ENCODE measurements at regions not wholly inside any gene's neighbourhood (a gene's known extent, or its start where the extent isn't known, plus 50 kb on each side); places are given as distances from the start of the nearest gene placed in this dataset.

DNA sequence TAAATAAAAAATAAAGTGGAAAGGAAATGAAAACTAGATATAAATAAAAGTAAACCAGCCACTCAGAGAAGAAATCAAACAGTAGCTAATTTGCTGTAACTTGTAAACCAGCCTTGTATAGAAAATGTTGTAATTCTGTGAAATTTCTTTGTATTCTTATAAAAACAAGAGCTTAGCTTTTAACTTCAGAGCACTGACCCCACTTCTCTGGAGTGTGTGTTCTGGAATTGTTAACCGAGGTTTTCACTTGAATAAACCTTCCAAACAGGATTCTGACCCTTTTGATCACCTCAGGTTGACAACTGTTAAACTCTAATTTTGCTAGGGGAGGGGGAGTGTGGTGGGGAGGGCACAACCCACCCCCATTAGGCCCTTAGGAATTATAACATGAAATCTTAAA, 151.9 kb upstream of the TRIM24 start:
- Histone ChIP-seq H3K4me3 (ENCODE audit: low read depth, low read length) (no peak overlapping the region), H3K9me3 (ENCODE audit: control insufficient read depth, insufficient read depth, low read depth, low read length) (no peaks in the 10 kb centered on the region), H3K4me1 (ENCODE audit: control insufficient read depth, insufficient read depth, low read length) (no peaks in the 10 kb centered on the region), H3K27ac (ENCODE audit: extremely low read depth, low read depth, low read length) (no peak overlapping the region), H3K36me3 (ENCODE audit: control insufficient read depth in 2 of 2, insufficient read depth in 1 of 2, low read length in 2 of 2) (no peaks in the 10 kb centered on the region)
- TF ChIP-seq ZNF514 (tag by site-specific recombination; IDR thresholded peaks at IDR 0.05) (no peak), ZBTB20 (tag by site-specific recombination; IDR thresholded peaks at IDR 0.05) (no peak), ZNF792 (tag by site-specific recombination; IDR thresholded peaks at IDR 0.05) (no peak), ZXDB (tag by site-specific recombination; IDR thresholded peaks at IDR 0.05) (no peak), ZNF610 (tag by site-specific recombination; IDR thresholded peaks at IDR 0.05; ENCODE audit: borderline replicate concordance) (no peak), GLI4 (tag by site-specific recombination; IDR thresholded peaks at IDR 0.05) (no peak), EGR2 (tag by site-specific recombination; IDR thresholded peaks at IDR 0.05; ENCODE audit: low read depth) (no peak), ZNF341 (tag by site-specific recombination; IDR thresholded peaks at IDR 0.05; ENCODE audit: low read depth) (no peak), ZSCAN16 (tag by site-specific recombination; IDR thresholded peaks at IDR 0.05) (no peak), RBAK (tag by site-specific recombination; IDR thresholded peaks at IDR 0.05) (no peak), ZIC2 (tag by site-specific recombination; IDR thresholded peaks at IDR 0.05) (no peak), ZFHX2 (tag by site-specific recombination; conservative IDR thresholded peaks at IDR 0.05) (no peak), ZNF707 (tag by site-specific recombination; IDR thresholded peaks at IDR 0.05) (no peak), ZNF600 (tag by site-specific recombination; IDR thresholded peaks at IDR 0.05) (no peak), ZNF391 (tag by site-specific recombination; IDR thresholded peaks at IDR 0.05; ENCODE audit: borderline replicate concordance, low read depth) (no peak), KLF9 (tag by site-specific recombination; IDR thresholded peaks at IDR 0.05; ENCODE audit: low read depth) (no peak), MZF1 (tag by site-specific recombination; IDR thresholded peaks at IDR 0.05; ENCODE audit: borderline replicate concordance) (no peak)
- TF ChIP-seq, protein P1, sequence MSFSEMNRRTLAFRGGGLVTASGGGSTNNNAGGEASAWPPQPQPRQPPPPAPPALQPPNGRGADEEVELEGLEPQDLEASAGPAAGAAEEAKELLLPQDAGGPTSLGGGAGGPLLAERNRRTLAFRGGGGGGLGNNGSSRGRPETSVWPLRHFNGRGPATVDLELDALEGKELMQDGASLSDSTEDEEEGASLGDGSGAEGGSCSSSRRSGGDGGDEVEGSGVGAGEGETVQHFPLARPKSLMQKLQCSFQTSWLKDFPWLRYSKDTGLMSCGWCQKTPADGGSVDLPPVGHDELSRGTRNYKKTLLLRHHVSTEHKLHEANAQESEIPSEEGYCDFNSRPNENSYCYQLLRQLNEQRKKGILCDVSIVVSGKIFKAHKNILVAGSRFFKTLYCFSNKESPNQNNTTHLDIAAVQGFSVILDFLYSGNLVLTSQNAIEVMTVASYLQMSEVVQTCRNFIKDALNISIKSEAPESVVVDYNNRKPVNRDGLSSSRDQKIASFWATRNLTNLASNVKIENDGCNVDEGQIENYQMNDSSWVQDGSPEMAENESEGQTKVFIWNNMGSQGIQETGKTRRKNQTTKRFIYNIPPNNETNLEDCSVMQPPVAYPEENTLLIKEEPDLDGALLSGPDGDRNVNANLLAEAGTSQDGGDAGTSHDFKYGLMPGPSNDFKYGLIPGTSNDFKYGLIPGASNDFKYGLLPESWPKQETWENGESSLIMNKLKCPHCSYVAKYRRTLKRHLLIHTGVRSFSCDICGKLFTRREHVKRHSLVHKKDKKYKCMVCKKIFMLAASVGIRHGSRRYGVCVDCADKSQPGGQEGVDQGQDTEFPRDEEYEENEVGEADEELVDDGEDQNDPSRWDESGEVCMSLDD (tag by site-specific recombination; IDR thresholded peaks at IDR 0.05): no peak
- ChIA-PET POLR2A (no interaction called here), CTCF (no interaction called here)

DNA sequence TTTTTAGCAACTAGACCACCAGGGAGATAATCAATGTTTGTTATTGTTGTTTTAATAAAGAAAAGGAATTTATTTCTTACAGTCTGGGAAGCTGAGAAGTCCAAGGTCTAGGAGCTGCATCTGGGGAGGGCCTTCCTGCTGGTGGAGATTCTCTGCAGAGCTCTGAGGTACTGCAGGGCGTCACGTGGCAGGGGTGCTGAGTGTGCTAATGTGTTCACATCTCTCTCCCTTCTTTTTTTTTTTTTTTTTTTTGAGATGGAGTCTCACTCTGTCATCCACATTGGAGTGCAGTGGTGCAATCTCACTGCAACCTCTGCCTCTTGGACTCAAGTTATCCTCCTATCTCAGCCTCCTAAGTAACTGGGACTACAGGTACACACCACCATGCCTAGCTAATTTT, 150.9 kb upstream of the TRIM24 start:
- Histone ChIP-seq H3K27ac (ENCODE audit: extremely low read depth, low read depth, low read length) (no peak overlapping the region), H3K4me1 (ENCODE audit: control insufficient read depth, insufficient read depth, low read length) (no peaks in the 10 kb centered on the region), H3K4me3 (ENCODE audit: low read depth, low read length) (no peak overlapping the region), H3K9me3 (ENCODE audit: control insufficient read depth, insufficient read depth, low read depth, low read length) (no peaks in the 10 kb centered on the region), H3K36me3 (ENCODE audit: control insufficient read depth in 2 of 2, insufficient read depth in 1 of 2, low read length in 2 of 2) (no peaks in the 10 kb centered on the region)
- CTCF ChIA-PET: interaction anchor here (0.7 kb wide), 1 partner anchor 170 kb away, joined by 3 read pairs; no protein-coding TSS in a partner anchor
- POLR2A ChIA-PET: no interaction called here
- no peak for TF ChIP-seq BCL11B (tag by site-specific recombination; IDR thresholded peaks at IDR 0.05; ENCODE audit: low read depth)
- no peak for TF ChIP-seq ZNF830 (tag by site-specific recombination; IDR thresholded peaks at IDR 0.05; ENCODE audit: low read depth)
- TF ChIP-seq KLF1 (tag by site-specific recombination; IDR thresholded peaks at IDR 0.05): no peak
- TF ChIP-seq, protein P2, sequence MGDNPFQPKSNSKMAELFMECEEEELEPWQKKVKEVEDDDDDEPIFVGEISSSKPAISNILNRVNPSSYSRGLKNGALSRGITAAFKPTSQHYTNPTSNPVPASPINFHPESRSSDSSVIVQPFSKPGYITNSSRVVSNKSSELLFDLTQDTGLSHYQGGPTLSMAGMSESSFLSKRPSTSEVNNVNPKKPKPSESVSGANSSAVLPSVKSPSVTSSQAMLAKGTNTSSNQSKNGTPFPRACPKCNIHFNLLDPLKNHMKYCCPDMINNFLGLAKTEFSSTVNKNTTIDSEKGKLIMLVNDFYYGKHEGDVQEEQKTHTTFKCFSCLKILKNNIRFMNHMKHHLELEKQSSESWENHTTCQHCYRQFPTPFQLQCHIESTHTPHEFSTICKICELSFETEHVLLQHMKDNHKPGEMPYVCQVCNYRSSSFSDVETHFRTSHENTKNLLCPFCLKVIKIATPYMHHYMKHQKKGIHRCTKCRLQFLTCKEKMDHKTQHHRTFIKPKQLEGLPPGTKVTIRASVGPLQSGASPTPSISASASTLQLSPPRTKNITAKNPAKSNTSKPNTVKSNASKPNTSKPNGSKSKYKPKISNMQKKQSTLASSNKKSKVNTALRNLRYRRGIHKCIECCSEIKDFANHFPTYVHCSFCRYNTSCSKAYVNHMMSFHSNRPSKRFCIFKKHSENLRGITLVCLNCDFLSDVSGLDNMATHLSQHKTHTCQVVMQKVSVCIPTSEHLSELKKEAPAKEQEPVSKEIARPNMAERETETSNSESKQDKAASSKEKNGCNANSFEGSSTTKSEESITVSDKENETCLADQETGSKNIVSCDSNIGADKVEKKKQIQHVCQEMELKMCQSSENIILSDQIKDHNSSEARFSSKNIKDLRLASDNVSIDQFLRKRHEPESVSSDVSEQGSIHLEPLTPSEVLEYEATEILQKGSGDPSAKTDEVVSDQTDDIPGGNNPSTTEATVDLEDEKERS (tag by site-specific recombination; IDR thresholded peaks at IDR 0.05): no peak
- TF ChIP-seq OSR2 (tag by site-specific recombination; IDR thresholded peaks at IDR 0.05): no peak
- no peak for TF ChIP-seq RBAK (tag by site-specific recombination; IDR thresholded peaks at IDR 0.05)
- no peak for TF ChIP-seq ZNF76 (tag by site-specific recombination; IDR thresholded peaks at IDR 0.05; ENCODE audit: borderline replicate concordance, low read depth)
- TF ChIP-seq ZNF548 (tag by site-specific recombination; IDR thresholded peaks at IDR 0.05): no peak
- TF ChIP-seq ZNF664 (tag by site-specific recombination; IDR thresholded peaks at IDR 0.05): no peak
- TF ChIP-seq, protein P3, sequence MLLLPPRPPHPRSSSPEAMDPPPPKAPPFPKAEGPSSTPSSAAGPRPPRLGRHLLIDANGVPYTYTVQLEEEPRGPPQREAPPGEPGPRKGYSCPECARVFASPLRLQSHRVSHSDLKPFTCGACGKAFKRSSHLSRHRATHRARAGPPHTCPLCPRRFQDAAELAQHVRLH (tag by site-specific recombination; IDR thresholded peaks at IDR 0.05): no peak
- TF ChIP-seq ZNF707 (tag by site-specific recombination; IDR thresholded peaks at IDR 0.05): no peak
- no peak for TF ChIP-seq SCRT2 (tag by site-specific recombination; IDR thresholded peaks at IDR 0.05)
- TF ChIP-seq ZBTB20 (tag by site-specific recombination; IDR thresholded peaks at IDR 0.05): no peak

Measured in HEK293 (cell line).